Tongue (tissue), 1 donor: ENCODE measurements at regions not wholly inside any gene's neighbourhood (a gene's known extent, or its start where the extent isn't known, plus 50 kb on each side); places are given as distances from the start of the nearest gene placed in this dataset.
"Not testable (repeated sequence)": the region's sequence is repeated elsewhere in the genome, so short reads cannot be mapped to it uniquely, and the experiment has no call there.

ENCODE experiments used
- DNase-seq: peaks from one replicate; pipeline ENCODE4 v3.0.0-alpha.2; 2015

DNA sequence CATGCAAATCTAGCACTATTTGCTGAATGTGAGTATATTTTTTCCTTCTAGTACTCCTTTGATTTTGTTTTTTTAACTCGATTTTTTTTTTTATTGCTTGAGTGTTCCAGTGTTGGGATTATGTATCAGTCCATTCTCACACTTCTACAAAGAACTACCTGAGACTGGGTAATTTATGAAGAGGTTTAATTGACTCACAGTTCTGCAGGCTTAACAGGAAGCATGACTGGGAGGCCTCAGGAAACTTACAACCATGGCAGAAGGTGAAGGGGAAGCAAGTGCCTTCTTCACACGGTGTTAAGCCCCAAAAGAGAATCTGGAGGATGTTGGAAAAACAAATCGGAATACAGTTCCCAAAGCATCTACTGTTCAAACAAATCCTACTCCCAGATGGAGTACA lies 69.1 kb downstream of the ZNF518B start:
- DNase-seq = not testable (repeated sequence)

DNA sequence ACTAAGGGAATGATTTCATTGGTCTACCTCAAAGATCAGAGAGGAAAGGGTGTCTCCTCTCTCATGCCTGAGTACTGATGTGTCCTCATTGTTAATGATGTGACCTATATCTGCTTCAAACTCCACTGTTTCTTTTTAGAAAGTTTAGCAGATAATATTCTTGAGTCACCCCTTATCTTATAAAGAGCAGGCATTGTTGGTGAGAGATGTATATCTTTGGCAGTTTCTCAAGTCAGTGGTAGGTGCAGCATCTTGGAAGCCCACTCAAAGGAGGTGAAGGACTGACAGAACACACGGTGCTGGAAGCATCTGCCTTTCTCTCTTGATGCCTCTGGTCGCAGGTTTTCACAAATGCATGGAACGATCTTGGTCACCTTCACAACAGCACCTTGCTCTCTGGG lies 71.2 kb downstream of the ZNF518B start:
- DNase-seq = no peak

DNA sequence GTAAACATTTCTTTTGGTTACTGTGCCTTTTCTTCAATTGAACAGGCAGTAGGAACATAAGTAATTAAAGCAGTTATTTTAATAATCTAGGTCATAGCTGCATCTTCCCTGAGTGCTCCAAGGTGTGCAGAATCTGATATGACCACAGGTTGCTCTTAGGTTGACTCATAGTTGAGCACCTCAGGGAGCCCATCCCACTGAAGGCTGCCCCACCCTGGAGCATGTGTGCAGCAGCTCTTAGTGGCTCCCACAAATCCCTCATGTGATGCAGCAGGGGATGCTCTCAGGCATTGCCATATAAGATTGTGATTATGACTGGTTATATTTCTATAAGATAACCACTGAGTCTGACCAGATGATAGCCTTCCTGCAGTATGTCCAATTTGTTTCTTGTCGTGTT lies 72.3 kb downstream of the ZNF518B start:
- no peak for DNase-seq

- DNase-seq = no peak
Measured at GRCh38 chr4:10383417-10383816, 73.8 kb downstream of the ZNF518B start.

DNA sequence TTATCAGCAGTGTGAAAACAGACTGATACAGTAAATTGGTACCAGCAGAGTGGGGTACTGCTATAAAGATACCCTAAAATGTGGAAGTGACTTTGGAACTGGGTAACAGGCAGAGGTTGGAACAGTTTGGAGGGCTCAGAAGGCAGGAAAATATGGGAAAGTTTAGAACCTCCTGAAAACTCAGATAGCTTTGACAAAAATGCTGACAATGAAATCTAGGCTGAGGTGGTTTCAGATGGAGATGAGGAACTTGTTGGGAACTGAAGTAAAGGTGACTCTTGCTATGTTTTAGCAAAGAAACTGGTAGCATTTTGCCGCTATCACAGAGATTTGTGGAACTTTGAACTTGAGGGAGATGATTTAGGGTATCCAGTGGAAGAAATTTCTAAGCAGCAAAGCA lies 75.1 kb downstream of the ZNF518B start:
- not testable (repeated sequence) for DNase-seq

DNA sequence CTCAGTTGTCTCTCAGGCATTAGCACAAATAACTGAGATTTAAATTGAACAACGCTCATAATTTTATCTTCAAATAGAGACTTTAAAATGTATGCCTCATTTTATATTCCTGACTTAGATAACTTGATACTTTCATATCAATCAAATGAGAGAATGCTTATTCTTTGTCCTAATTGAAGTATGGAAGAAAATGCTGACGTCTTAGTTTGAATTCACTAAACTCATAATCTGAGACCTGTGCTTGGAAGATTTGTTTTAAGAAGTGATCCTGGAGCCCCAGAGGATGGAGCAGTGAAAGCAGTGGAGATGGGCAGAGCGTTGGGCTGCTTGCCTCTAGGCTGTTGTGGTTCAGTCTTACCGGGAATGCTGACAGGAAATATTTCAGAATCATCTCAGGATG lies 76.1 kb downstream of the ZNF518B start:
- no peak for DNase-seq

- no peak for DNase-seq
Measured at GRCh38 chr4:10380735-10381134, 76.5 kb downstream of the ZNF518B start.

- no peak for DNase-seq
Measured at GRCh38 chr4:10371869-10372471, 85.3 kb downstream of the ZNF518B start.

DNA sequence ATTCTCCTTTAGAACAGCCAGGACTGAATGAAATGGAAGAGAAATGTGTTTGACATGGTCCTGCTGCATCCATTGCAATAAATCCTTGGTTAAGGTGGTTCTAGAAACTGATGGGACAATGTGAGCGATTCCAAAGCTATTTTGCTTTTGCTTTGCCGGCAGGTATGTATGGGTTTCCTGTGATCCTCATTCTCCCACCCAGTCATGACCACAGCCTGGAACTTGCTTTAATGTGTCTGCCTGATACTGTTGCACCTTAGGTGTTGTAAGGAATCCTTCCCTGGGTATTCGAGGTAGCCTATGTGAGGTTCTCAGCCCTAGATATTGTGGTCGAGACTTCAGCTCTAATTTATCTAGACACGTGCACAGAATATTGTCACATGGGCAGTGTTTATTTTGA lies 86.1 kb downstream of the ZNF518B start:
- no peak for DNase-seq

- DNase-seq = no peak
Measured at GRCh38 chr4:10369517-10369916, 87.7 kb downstream of the ZNF518B start.

DNA sequence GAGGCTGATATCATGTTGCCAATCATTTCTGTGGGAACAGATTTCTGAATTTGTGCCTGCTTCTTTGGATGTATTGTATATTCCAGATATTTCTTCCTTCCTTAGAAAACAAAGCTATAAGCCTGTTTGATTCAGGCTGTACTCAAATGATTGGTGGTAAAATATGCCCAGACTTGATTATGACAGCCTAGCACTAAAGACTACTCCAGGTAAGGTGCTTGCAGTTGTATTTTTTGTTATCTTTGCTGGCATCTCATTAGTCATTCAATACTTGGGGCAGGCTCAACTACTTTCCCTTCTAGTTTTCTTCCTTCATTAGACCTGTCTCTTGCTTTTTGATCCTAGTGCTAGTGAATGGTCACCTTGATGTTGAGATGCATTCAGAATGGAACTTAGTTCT lies 90.6 kb downstream of the ZNF518B start:
- no peak for DNase-seq

GRCh38 chr4:10364194-10364593 lies 93.0 kb downstream of the ZNF518B start:
- DNase-seq = no peak

DNA sequence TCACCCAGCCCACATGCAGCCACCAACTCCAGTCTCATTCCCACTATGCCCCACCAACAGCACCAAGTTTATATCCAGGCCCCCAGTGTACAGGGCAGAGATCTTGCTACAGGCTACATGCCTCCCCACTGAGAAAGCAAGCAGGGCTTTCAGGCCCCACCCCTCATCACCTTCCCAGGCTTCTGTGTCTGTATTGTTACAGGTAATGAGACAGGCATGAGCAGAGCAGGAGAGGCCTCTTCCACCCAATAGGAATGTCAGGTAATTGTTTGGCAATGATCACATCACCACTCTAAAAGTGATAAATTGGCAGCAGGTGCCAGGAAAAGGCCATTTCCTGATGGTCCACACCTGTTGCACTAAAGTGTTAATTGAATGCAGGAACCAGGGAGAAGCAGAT lies 102.5 kb downstream of the ZNF518B start:
- DNase-seq = no peak

DNA sequence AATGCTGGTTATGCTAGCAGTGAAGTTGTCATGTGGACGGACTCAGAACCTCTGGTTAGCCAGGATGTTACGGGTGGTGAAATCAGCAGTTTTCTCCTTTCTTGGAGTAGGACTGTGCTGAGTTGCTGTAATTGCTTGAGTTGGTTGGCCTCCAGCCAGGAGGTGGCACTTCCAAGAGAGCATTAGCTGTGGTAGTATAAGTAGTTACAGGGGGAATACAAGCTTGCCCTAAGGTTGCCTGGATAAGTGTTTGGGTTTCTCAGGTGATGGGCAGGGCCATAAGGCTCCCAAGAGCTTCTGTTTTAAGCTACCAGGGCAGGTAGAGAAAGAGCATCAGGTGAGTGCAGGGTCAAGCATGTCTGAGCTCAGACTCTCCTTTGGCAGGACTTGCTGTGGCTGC lies 103.0 kb downstream of the ZNF518B start:
- peak; percentile 6 for DNase-seq

DNA sequence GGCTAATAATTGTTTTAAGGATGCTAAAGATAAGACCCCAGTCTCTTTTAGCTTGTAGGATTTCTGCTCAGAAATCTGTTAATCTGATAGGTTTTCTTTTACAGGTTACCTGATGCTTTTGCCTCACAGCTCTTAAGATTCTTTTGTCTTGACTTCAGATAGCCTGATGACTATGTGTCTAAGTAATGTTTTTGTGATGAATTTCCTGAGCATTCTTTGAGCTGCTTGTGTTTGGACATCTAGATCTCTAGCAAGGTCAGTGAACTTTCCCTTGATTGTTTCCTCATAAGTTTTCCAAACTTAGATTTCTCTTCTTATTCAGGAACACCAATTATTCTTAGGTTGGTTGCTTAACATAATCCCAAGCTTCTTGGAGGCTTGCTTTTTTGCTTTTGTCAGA lies 104.1 kb downstream of the ZNF518B start:
- DNase-seq = no peak

DNA sequence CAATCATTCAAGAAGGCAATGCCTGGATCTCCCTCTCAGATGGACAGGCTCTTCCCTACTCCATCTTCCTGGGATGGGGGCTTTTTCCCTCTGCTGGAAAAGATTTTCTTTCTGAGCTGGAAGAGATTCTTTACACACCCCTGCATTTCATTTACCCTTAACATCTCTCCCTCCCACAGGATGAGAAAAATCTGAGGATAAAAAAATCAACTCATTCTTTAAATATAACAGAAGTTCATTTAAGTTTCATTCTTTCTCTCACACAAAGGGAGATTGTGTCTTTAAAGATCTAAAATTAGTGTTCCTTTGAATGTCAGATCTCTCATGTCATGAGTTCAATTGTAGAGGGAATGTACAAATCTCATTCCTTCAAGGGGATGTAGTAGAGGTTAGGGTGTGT lies 109.0 kb downstream of the ZNF518B start:
- DNase-seq = no peak

DNA sequence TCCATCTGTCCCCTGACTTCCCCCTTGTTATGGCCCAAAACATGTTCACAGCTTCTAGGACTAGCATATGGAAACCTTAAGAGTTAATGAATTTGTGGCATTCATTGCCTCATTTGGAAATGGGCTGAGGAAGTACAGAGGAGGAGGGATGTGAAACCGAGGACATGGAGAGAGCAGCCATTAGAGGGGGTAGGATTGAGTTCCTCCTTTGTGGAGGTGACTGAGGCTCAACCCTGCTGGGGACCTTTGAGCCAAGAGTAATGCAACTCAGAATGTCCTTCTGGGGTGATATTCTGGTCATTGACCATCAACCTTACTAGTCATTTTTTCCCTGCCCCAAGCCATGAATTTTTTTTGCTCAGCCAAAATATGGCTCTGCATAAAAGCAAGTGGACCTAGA lies 109.4 kb downstream of the ZNF518B start:
- no peak for DNase-seq

GRCh38 chr4:10347281-10347795 lies 109.9 kb downstream of the ZNF518B start:
- no peak for DNase-seq

DNA sequence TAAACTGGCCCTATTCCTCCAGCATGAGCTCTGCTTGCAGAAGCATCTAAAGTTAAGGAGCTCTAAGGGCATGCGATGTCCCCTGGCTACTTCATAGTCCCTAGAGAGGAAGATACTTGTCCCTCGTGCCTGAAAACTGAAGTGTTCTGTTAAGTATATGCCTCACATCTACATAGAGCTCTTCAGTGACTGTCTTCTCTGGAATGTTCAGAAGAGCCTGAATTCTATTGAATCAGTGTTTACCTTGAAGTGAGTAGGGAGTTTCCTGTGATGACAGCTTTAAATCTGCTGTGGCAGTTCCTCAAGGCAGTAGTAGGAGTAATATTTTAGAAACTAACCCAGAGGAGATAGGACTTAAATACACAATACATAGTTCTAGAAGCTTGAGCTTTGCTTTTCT lies 111.2 kb downstream of the ZNF518B start:
- DNase-seq = peak; percentile 16

DNA sequence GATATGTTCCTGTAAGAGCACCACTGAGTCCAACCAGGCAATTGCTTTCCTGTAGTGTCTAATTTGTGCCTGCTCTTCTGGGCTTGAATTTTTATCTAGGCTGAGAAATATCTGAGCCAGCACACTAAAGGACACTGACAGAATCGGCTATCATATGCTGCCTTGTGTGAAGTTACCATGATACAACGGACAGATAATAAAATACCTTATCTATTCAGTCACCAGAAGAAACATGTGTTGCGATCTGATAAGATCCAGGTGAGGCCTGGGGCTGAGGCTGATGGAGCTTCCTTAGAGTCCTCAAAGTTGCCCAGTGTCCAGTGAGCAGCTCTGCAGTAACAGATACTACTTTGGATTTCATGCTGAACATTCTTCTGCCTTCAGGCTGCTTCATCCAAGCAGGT lies 111.8 kb downstream of the ZNF518B start:
- no peak for DNase-seq

GRCh38 chr4:10344824-10345223 lies 112.4 kb downstream of the ZNF518B start:
- no peak for DNase-seq

GRCh38 chr4:10343656-10344055 lies 113.6 kb downstream of the ZNF518B start:
- DNase-seq = no peak

- no peak for DNase-seq
Measured at GRCh38 chr4:10342866-10343265, 114.4 kb downstream of the ZNF518B start.

DNA sequence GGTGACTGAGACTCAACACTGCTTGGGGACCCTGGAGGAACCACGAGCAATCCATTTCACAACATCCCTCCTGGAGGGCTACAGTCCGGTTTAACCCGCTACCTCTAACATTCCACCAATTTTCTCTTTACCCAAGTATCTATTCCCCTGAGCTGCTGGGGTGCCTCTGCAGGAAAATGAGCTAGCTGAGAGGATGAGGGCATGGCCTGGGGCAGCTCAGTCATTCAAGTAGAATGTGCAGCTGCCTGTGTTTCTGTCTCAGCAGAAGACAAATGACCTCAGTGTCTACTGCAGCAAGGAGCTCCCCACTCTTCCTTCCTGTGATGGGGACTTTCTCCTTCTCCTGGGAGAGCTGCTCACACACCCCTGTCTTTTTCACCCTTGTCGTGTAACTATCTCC lies 120.8 kb downstream of the ZNF518B start:
- DNase-seq = no peak

GRCh38 chr4:10335050-10335449 lies 122.2 kb downstream of the ZNF518B start:
- no peak for DNase-seq
